ENCODE measurements at regions not wholly inside any gene's neighbourhood (a gene's known extent, or its start where the extent isn't known, plus 50 kb on each side); places are given as distances from the start of the nearest gene placed in this dataset.
"Not testable (repeated sequence)": the region's sequence is repeated elsewhere in the genome, so short reads cannot be mapped to it uniquely, and the experiment has no call there.

DNA sequence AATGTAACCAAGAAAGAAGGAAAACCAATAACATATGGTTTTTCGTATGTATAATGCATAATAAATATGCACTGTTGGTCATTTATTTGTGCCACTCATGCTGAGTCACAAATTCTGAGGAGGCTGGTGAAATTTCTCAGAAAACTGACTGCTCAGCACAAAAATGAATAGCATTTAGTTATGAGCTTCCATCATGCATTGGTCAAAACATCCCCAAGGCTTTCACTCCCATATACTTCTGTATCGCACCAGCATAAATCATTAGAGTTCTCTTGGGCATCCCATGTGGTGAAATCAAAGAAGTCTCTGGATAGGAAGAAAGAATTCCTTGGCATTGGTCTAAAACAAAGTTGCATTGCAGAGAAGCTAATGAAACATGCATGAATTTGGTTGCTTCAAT lies 785.6 kb upstream of the CDH8 start:
- whole genome bisulfite sequencing, 2 donors: 91 to 93% methylated on average over 2 of the region's 2 CpGs
- TF ChIP-seq POLR2A (IDR thresholded peaks at IDR 0.05): no peak
- TF ChIP-seq, protein P1, sequence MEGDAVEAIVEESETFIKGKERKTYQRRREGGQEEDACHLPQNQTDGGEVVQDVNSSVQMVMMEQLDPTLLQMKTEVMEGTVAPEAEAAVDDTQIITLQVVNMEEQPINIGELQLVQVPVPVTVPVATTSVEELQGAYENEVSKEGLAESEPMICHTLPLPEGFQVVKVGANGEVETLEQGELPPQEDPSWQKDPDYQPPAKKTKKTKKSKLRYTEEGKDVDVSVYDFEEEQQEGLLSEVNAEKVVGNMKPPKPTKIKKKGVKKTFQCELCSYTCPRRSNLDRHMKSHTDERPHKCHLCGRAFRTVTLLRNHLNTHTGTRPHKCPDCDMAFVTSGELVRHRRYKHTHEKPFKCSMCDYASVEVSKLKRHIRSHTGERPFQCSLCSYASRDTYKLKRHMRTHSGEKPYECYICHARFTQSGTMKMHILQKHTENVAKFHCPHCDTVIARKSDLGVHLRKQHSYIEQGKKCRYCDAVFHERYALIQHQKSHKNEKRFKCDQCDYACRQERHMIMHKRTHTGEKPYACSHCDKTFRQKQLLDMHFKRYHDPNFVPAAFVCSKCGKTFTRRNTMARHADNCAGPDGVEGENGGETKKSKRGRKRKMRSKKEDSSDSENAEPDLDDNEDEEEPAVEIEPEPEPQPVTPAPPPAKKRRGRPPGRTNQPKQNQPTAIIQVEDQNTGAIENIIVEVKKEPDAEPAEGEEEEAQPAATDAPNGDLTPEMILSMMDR (IDR thresholded peaks at IDR 0.05): no peak
- intact Hi-C loops (cut with DNase I; ENCODE audit: low total_unique reads): no loop called here

DNA sequence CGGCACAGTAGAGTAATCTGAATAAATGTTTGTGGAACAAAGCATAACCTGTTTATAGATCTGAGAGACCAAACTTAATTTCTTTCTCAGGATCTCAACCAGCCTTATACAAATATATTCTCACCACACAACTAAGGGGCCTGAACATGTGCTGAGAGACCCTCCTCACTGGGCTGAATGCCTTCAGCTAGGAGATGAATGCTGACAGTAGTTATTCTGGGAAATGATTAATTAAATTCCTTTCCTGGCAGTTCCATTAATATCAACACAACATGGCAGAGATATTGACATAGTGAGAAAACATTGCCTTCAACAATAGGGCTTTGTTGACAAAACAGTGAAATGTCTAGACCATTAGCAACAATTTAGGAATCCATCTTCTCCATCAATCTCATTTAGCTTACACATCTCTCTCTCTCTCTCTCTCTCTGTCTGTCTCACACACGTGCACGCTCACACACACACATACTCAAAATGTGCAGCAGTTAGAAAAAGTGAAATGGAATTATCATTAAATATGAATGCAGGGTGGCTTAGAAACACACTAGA lies 780.8 kb upstream of the CDH8 start:
- intact Hi-C loops (cut with DNase I; ENCODE audit: low total_unique reads): no loop called here
- no peaks in the 10 kb centered on the region for H3K36me3 ChIP-seq (ENCODE audit: low read depth, missing control alignments)
- H3K27ac ChIP-seq: no peak overlapping the region
- no peak for TF ChIP-seq POLR2A (IDR thresholded peaks at IDR 0.05)
- TF ChIP-seq, protein P1 (IDR thresholded peaks at IDR 0.05): no peak
- no peaks in the 10 kb centered on the region for H3K9me3 ChIP-seq
- DNase-seq: no peak
- H3K4me3 ChIP-seq: no peak overlapping the region
- H3K4me1 ChIP-seq: no peaks in the 10 kb centered on the region
- H3K27me3 ChIP-seq: no peaks in the 10 kb centered on the region
- 50 to 56% methylated on average over 3 of the region's 3 CpGs for WGBS, 2 donors

More for the DNA sequence above, 785.6 kb upstream of the CDH8 start:
- H3K4me3 ChIP-seq: no peak overlapping the region
- no peak overlapping the region for H3K27ac ChIP-seq
- no peaks in the 10 kb centered on the region for H3K27me3 ChIP-seq
- no peaks in the 10 kb centered on the region for H3K36me3 ChIP-seq (ENCODE audit: low read depth, missing control alignments)
- no peaks in the 10 kb centered on the region for H3K9me3 ChIP-seq
- DNase-seq: no peak
- no peaks in the 10 kb centered on the region for H3K4me1 ChIP-seq

DNA sequence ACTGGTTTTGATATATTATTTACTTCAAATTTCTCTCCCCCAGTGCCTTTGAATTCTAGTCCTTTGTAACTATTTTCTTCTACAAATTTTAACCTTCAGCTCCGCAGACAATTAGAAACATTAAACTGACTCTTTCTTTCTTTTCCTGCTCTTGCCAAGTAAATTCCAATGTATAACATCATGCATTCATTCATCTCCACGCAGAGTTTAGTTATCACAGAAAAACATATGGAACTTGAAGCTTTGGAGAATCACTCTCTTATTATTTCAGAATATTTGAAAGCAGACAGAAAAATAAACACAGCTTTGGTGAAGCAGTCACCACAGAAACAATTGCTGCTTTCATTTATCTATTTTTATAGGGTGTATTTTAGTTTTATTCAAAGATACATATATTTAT lies 778.7 kb upstream of the CDH8 start:
- intact Hi-C loops (cut with DNase I; ENCODE audit: low total_unique reads): no loop called here
- no peak overlapping the region for H3K4me3 ChIP-seq
- WGBS, 2 donors: 35 to 38% methylated on average over 2 of the region's 2 CpGs
- no peaks in the 10 kb centered on the region for H3K36me3 ChIP-seq (ENCODE audit: low read depth, missing control alignments)
- no peak overlapping the region for H3K27ac ChIP-seq
- DNase-seq: no peak
- TF ChIP-seq, protein P1 (IDR thresholded peaks at IDR 0.05): no peak
- no peak for TF ChIP-seq POLR2A (IDR thresholded peaks at IDR 0.05)
- H3K9me3 ChIP-seq: no peaks in the 10 kb centered on the region
- no peaks in the 10 kb centered on the region for H3K27me3 ChIP-seq
- H3K4me1 ChIP-seq: no peaks in the 10 kb centered on the region

DNA sequence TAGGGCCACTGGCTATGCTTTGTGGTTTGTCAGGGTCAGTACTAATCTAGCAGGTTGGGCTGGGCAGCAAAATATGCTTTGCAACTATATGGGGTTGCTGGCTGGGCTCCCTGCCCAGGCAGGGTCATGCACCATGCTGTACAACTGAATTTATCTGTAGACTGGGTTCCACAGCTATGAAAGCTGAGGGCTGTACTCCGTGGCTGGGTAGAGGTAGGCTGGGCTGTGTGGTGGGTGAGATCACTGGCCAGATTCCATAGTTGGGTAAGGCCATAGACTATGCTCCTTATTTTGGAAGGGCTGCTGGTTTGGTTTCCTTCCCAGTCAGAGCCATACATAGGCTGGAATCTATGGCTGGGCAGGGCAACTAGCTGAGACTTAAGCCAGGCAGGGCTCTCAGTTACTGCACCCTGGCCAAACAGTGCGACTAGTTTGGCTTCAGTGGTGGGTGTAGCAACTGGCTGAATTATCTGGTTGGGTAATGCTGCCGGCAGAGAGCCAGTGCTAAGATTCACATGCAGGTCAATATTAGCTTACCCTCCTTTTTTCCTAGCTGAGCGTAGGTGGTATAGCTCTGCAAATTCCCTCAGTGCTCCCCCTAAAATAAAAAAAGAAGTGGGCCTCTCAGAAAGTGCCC lies 769.1 kb upstream of the CDH8 start:
- 87 to 100% methylated on average over 2 to 4 of the region's 4 CpGs for WGBS, 2 donors
- Histone ChIP-seq H3K27ac (no peak overlapping the region), H3K4me3 (no peak overlapping the region), H3K4me1 (no peaks in the 10 kb centered on the region), H3K36me3 (ENCODE audit: low read depth, missing control alignments) (no peaks in the 10 kb centered on the region), H3K27me3 (no peaks in the 10 kb centered on the region), H3K9me3 (no peaks in the 10 kb centered on the region)
- TF ChIP-seq, protein P1 (IDR thresholded peaks at IDR 0.05): no peak
- no peak for TF ChIP-seq POLR2A (IDR thresholded peaks at IDR 0.05)
- intact Hi-C loops (cut with DNase I; ENCODE audit: low total_unique reads): no loop called here
- no peak for DNase-seq

DNA sequence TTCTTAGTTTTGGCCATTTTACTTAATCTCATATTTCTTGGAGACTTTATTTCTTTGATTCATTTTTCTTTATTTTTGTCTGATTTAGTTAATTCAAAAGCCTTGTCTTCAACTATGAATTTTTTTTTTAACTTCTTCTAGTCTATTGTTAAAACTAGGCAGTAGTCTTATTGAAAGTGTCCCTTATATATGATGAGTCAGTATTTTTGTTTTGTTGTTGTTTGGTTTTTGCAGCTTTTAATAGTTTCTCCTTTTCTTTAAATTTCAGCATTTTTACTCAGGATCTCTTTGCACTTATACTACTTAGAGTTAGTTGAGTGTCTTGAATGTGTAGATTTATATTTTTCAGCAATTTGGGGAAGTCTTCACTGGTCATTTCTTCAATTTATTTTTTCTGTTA lies 758.5 kb upstream of the CDH8 start:
- no peak for DNase-seq
- no peaks in the 10 kb centered on the region for H3K27me3 ChIP-seq
- no peaks in the 10 kb centered on the region for H3K4me1 ChIP-seq
- no peak overlapping the region for H3K4me3 ChIP-seq
- no peaks in the 10 kb centered on the region for H3K9me3 ChIP-seq
- intact Hi-C loops (cut with DNase I; ENCODE audit: low total_unique reads): no loop called here
- TF ChIP-seq, protein P1 (IDR thresholded peaks at IDR 0.05): no peak
- TF ChIP-seq POLR2A (IDR thresholded peaks at IDR 0.05): no peak
- no peaks in the 10 kb centered on the region for H3K36me3 ChIP-seq (ENCODE audit: low read depth, missing control alignments)
- H3K27ac ChIP-seq: no peak overlapping the region

DNA sequence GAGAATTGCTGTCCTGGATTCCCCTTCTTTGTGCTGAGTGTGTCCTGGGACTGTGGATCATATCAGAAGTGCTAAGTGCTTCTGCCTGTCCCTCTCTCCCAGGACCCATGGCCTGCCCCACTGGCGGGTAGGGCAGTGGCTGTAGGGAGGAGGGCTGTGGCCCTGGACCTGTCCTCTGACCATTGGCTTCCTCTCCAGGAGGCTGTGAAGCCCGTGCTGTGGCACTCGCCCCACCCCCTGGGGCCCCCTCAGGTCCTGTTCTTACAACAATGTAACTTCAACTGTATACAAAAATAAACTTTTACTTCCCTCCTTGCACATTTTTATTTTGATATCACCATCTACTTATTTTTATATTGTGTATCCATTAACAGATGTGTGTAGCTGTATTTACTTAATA lies 743.8 kb upstream of the CDH8 start:
- intact Hi-C loops (cut with DNase I; ENCODE audit: low total_unique reads); H3K4me1 ChIP-seq; H3K9me3 ChIP-seq; DNase-seq; H3K4me3 ChIP-seq; H3K27ac ChIP-seq; H3K36me3 ChIP-seq (ENCODE audit: low read depth, missing control alignments); H3K27me3 ChIP-seq: not testable (repeated sequence)
- 87 to 88% methylated on average over 2 to 3 of the region's 3 CpGs for WGBS, 2 donors

Measured in testis (tissue), 2 donors.